GM21447 (cell line): ENCODE measurements at regions not wholly inside any gene's neighbourhood (a gene's known extent, or its start where the extent isn't known, plus 50 kb on each side); places are given as distances from the start of the nearest gene placed in this dataset.

Source experiments
- ATAC-seq: cut with Tn5 transposase; IDR thresholded peaks from one replicate; pipeline ENCODE4 v1.9.1; 2021; ENCODE audit not compliant: unreplicated experiment

GRCh38 chr3:153069598-153070510 lies 92.2 kb upstream of the RAP2B start:
- ATAC-seq: no peak

- no peak for ATAC-seq
Measured at GRCh38 chr3:153070511-153070868, 91.5 kb upstream of the RAP2B start.

- no peak for ATAC-seq
Measured at GRCh38 chr3:153072382-153072781, 89.6 kb upstream of the RAP2B start.

- no peak for ATAC-seq
Measured at GRCh38 chr3:153072856-153073255, 89.2 kb upstream of the RAP2B start.

GRCh38 chr3:153073636-153074035 lies 88.4 kb upstream of the RAP2B start:
- no peak for ATAC-seq

- ATAC-seq: no peak
Measured at GRCh38 chr3:153078826-153079225, 83.2 kb upstream of the RAP2B start.

GRCh38 chr3:153079386-153079785 lies 82.6 kb upstream of the RAP2B start:
- no peak for ATAC-seq

- ATAC-seq: no peak
Measured at GRCh38 chr3:153080778-153081240, 81.2 kb upstream of the RAP2B start.

- no peak for ATAC-seq
Measured at GRCh38 chr3:153084431-153084830, 77.6 kb upstream of the RAP2B start.

- ATAC-seq: no peak
Measured at GRCh38 chr3:153087595-153088566, 74.1 kb upstream of the RAP2B start.

- no peak for ATAC-seq
Measured at GRCh38 chr3:153089620-153090019, 72.4 kb upstream of the RAP2B start.

- no peak for ATAC-seq
Measured at GRCh38 chr3:153090973-153091372, 71.1 kb upstream of the RAP2B start.

- ATAC-seq: no peak
Measured at GRCh38 chr3:153093629-153094028, 68.4 kb upstream of the RAP2B start.

- ATAC-seq: no peak
Measured at GRCh38 chr3:153094386-153094785, 67.6 kb upstream of the RAP2B start.

- no peak for ATAC-seq
Measured at GRCh38 chr3:153095441-153095840, 66.6 kb upstream of the RAP2B start.

- ATAC-seq: no peak
Measured at GRCh38 chr3:153096731-153097131, 65.3 kb upstream of the RAP2B start.

- ATAC-seq: no peak
Measured at GRCh38 chr3:153097213-153097612, 64.8 kb upstream of the RAP2B start.

- ATAC-seq: no peak
Measured at GRCh38 chr3:153099131-153099530, 62.9 kb upstream of the RAP2B start.

GRCh38 chr3:153103406-153103945 lies 58.5 kb upstream of the RAP2B start:
- ATAC-seq: no peak

- no peak for ATAC-seq
Measured at GRCh38 chr3:153110041-153110440, 52.0 kb upstream of the RAP2B start.

- no peak for ATAC-seq
Measured at GRCh38 chr3:153111016-153111415, 51.0 kb upstream of the RAP2B start.
